ENCODE measurements at regions not wholly inside any gene's neighbourhood (a gene's known extent, or its start where the extent isn't known, plus 50 kb on each side); places are given as distances from the start of the nearest gene placed in this dataset.

GRCh38 chr1:221965252-221965651 lies 223.4 kb upstream of the DUSP10 start:
- H3K27me3 ChIP-seq (ENCODE audit: insufficient read depth, low read length, poor library complexity), result no peaks in the 10 kb centered on the region
- H3K4me2 ChIP-seq (ENCODE audit: insufficient read depth, low read length), result no peak overlapping the region
- no peaks in the 10 kb centered on the region for H3K36me3 ChIP-seq (ENCODE audit: insufficient read depth, low read length)
- peaks cover 29% of the 10 kb centered on the region for H3K4me1 ChIP-seq (ENCODE audit: insufficient read depth, low read length)
- H3K79me2 ChIP-seq (ENCODE audit: insufficient read depth, low read length), result no peaks in the 10 kb centered on the region
- H3K9me3 ChIP-seq (ENCODE audit: insufficient read depth, low read length, severe bottlenecking), result no peaks in the 10 kb centered on the region
- H3K27ac ChIP-seq (ENCODE audit: low read length), result no peak overlapping the region
- no peak overlapping the region for H3K4me3 ChIP-seq (ENCODE audit: low read depth in 1 of 2, low read length in 2 of 2)
- TF ChIP-seq EZH2 (IDR thresholded peaks at IDR 0.05; ENCODE audit: borderline replicate concordance, low read depth, low read length, severe bottlenecking), result no peak
- TF ChIP-seq CTCF (IDR thresholded peaks at IDR 0.05; ENCODE audit: borderline replicate concordance, extremely low read depth, low read length, poor library complexity, severe bottlenecking), result no peak
- no peak overlapping the region for H3K9ac ChIP-seq (ENCODE audit: low read depth, low read length)
- ATAC-seq (ENCODE audit: insufficient read depth, low read depth) (no peak), DNase-seq (no peak)
- H2AFZ ChIP-seq (ENCODE audit: low read depth, low read length), result no peak overlapping the region; the same call in 1 of the 2 replicates
- no peaks in the 10 kb centered on the region for H4K20me1 ChIP-seq (ENCODE audit: insufficient read depth, low read length)

GRCh38 chr1:221963742-221964141 lies 221.9 kb upstream of the DUSP10 start:
- no peaks in the 10 kb centered on the region for H4K20me1 ChIP-seq (ENCODE audit: insufficient read depth, low read length)
- H3K9ac ChIP-seq (ENCODE audit: low read depth, low read length), result no peak overlapping the region

GRCh38 chr1:221962385-221962784 lies 220.5 kb upstream of the DUSP10 start:
- Histone ChIP-seq H3K4me2 (ENCODE audit: insufficient read depth, low read length) (peak overlapping the region; percentile 47; the same call in 1 of the 2 replicates), H3K27ac (ENCODE audit: low read length) (peak overlapping the region; percentile 88), H2AFZ (ENCODE audit: low read depth, low read length) (peak overlapping the region; percentile 46; the same call in 1 of the 2 replicates), H3K36me3 (ENCODE audit: insufficient read depth, low read length) (no peaks in the 10 kb centered on the region), H3K27me3 (ENCODE audit: insufficient read depth, low read length, poor library complexity) (no peaks in the 10 kb centered on the region), H3K4me1 (ENCODE audit: insufficient read depth, low read length) (peaks cover 40% of the 10 kb centered on the region), H4K20me1 (ENCODE audit: insufficient read depth, low read length) (no peaks in the 10 kb centered on the region), H3K9me3 (ENCODE audit: insufficient read depth, low read length, severe bottlenecking) (no peaks in the 10 kb centered on the region), H3K79me2 (ENCODE audit: insufficient read depth, low read length) (no peaks in the 10 kb centered on the region), H3K9ac (ENCODE audit: low read depth, low read length) (peak overlapping the region; percentile 48), H3K4me3 (ENCODE audit: low read depth in 1 of 2, low read length in 2 of 2) (no peak overlapping the region)
- TF ChIP-seq CTCF (IDR thresholded peaks at IDR 0.05; ENCODE audit: borderline replicate concordance, extremely low read depth, low read length, poor library complexity, severe bottlenecking) (no peak), EZH2 (IDR thresholded peaks at IDR 0.05; ENCODE audit: borderline replicate concordance, low read depth, low read length, severe bottlenecking) (no peak)
- ATAC-seq (ENCODE audit: insufficient read depth, low read depth) (no peak), DNase-seq (no peak)

More at GRCh38 chr1:221963742-221964141, 221.9 kb upstream of the DUSP10 start:
- no peaks in the 10 kb centered on the region for H3K9me3 ChIP-seq (ENCODE audit: insufficient read depth, low read length, severe bottlenecking)
- H2AFZ ChIP-seq (ENCODE audit: low read depth, low read length), result no peak overlapping the region
- no peaks in the 10 kb centered on the region for H3K27me3 ChIP-seq (ENCODE audit: insufficient read depth, low read length, poor library complexity)
- no peak overlapping the region for H3K4me2 ChIP-seq (ENCODE audit: insufficient read depth, low read length)
- H3K27ac ChIP-seq (ENCODE audit: low read length), result no peak overlapping the region
- ATAC-seq (ENCODE audit: insufficient read depth, low read depth), result no peak
- no peaks in the 10 kb centered on the region for H3K79me2 ChIP-seq (ENCODE audit: insufficient read depth, low read length)
- no peak for TF ChIP-seq CTCF (IDR thresholded peaks at IDR 0.05; ENCODE audit: borderline replicate concordance, extremely low read depth, low read length, poor library complexity, severe bottlenecking)
- TF ChIP-seq EZH2 (IDR thresholded peaks at IDR 0.05; ENCODE audit: borderline replicate concordance, low read depth, low read length, severe bottlenecking), result no peak
- peaks cover 31% of the 10 kb centered on the region for H3K4me1 ChIP-seq (ENCODE audit: insufficient read depth, low read length)
- H3K36me3 ChIP-seq (ENCODE audit: insufficient read depth, low read length), result no peaks in the 10 kb centered on the region
- DNase-seq, result no peak
- no peak overlapping the region for H3K4me3 ChIP-seq (ENCODE audit: low read depth in 1 of 2, low read length in 2 of 2)

All from DND-41 (cell line).